Panc1 (cell line): ENCODE measurements at regions not wholly inside any gene's neighbourhood (a gene's known extent, or its start where the extent isn't known, plus 50 kb on each side); places are given as distances from the start of the nearest gene placed in this dataset.

ENCODE experiments used
- ATAC-seq: fragments of 200-7000 bp; cut with Tn5 transposase; 2 replicates; pipeline ENCODE4 v1.9.1; 2020; ENCODE audit warnings: mild to moderate bottlenecking, moderate library complexity
- BruUV-seq: library from RNA; stranded (reverse); fragments of 400-500 nt; replicated peaks from 2 replicates; lab custom pipeline; 2021; lab: Mats Ljungman, UMichigan
- CTCF ChIA-PET: fragments of 300-600 bp; sonication (Branson Sonifier 250); formaldehyde crosslinking; loops from one replicate; lab custom pipeline; 2022; ENCODE audit warnings: antibody characterized with exemption; lab: Charles Lee
- POLR2A ChIA-PET: fragments of 300-600 bp; sonication (Branson Sonifier 250); formaldehyde crosslinking; loops from one replicate; lab custom pipeline; 2022; ENCODE audit warnings: antibody characterized with exemption; lab: Charles Lee
- DNase-seq: peaks from one replicate; pipeline ENCODE4 v3.0.0-alpha.2; 2010; ENCODE audit warnings: low read depth, low spot score
- H3K27ac ChIP-seq: 2 replicates; pipeline ENCODE4 v1.5.1; 2011; ENCODE audit warnings: mild to moderate bottlenecking, low read length, inconsistent platforms
- H3K27me3 ChIP-seq: fragments of 200-500 bp; sonication (Bioruptor generic); 2 replicates; pipeline ENCODE4 v1.6.0; 2014; ENCODE audit warnings: low read length, inconsistent platforms; ENCODE audit not compliant: control insufficient read depth, insufficient read depth
- H3K36me3 ChIP-seq: fragments of 200-500 bp; sonication (Bioruptor generic); 2 replicates; pipeline ENCODE4 v1.5.1; 2014; ENCODE audit warnings: inconsistent platforms, mild to moderate bottlenecking, low read length, moderate library complexity; ENCODE audit not compliant: control insufficient read depth, insufficient read depth
- H3K4me1 ChIP-seq: 2 replicates; pipeline ENCODE4 v1.5.1; 2011; ENCODE audit warnings: inconsistent platforms, mild to moderate bottlenecking, low read length, moderate library complexity; ENCODE audit not compliant: control insufficient read depth, insufficient read depth
- H3K4me3 ChIP-seq, 2 experiments: 2 replicates each; pipeline ENCODE4 v1.5.1; 2011 to 2012; ENCODE audit warnings: low read depth in 2 of 2, low read length in 2 of 2, mild to moderate bottlenecking in 2 of 2, inconsistent platforms in 1 of 2, moderate library complexity in 1 of 2
- H3K9me3 ChIP-seq: fragments of 200-500 bp; sonication (Bioruptor generic); 2 replicates; pipeline ENCODE4 v1.5.1; 2014; ENCODE audit warnings: low read depth, mild to moderate bottlenecking, inconsistent platforms, low read length, moderate library complexity; ENCODE audit not compliant: control insufficient read depth, insufficient read depth
- POLR2AphosphoS5 ChIP-seq: IDR thresholded peaks from 2 replicates; pipeline ENCODE4 v1.6.1; 2012; ENCODE audit warnings: mild to moderate bottlenecking, low read depth, low read length, moderate library complexity
- SIN3A ChIP-seq: IDR thresholded peaks from 2 replicates; pipeline ENCODE4 v1.6.1; 2012; ENCODE audit warnings: low read depth, mild to moderate bottlenecking, low read length, moderate library complexity, borderline replicate concordance; ENCODE audit not compliant: insufficient read depth
- TCF7L2 ChIP-seq: IDR thresholded peaks from 2 replicates; pipeline ENCODE4 v1.6.1; 2011; ENCODE audit warnings: mild to moderate bottlenecking, low read depth, low read length, inconsistent platforms
- in situ Hi-C: cut with HindIII; loops from 2 replicates; pipeline ENCODE4 v1.10.0; 2016; ENCODE audit warnings: low sequenced_read_pairs, low pct_unique_long_range_greater_than_20kb
- intact Hi-C: fragments of 100-400 bp; cut with micrococcal nuclease; formaldehyde crosslinking; loops from one replicate; pipeline ENCODE4 v1.10.0; 2022; ENCODE audit not compliant: unreplicated experiment
- TF ChIP-seq, protein P1 (sequence below): fragments of 450-650 bp; IDR thresholded peaks from 2 replicates; pipeline ENCODE4 v1.5.1; 2017; ENCODE audit warnings: mild to moderate bottlenecking
- TF ChIP-seq, protein P2 (sequence below), 2 experiments: IDR thresholded peaks; 2 replicates each; pipeline ENCODE4 v1.6.1; 2011 to 2012; ENCODE audit warnings: low read depth in 2 of 2, control low read depth in 1 of 2, low read length in 1 of 2, mild to moderate bottlenecking in 1 of 2, moderate library complexity in 1 of 2; ENCODE audit not compliant: insufficient read depth in 1 of 2

DNA sequence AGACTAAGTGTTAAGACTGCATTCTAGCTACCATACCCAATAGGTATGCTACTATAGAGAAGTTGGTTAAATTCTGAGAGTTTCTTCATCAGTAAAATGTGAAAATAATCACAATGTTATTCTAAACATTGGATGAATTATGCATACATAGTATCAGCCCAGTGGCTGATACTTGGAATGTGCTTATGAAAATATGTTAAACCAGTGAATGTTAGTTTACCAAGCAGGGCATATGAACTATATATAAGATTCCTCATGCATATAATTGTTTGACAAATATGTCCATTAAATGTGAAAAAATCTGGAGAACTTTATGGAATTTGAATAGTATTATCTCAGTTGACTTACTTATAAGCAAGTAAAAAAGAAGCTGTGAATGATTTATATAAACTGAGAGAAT is 296.1 kb downstream of the IL15 start:
- BruUV-seq: no TSS peak
- no peaks in the 10 kb centered on the region for H3K27me3 ChIP-seq
- no peaks in the 10 kb centered on the region for H3K36me3 ChIP-seq
- H3K9me3 ChIP-seq: peaks cover 5% of the 10 kb centered on the region; the same call in 1 of the 2 replicates
- H3K4me1 ChIP-seq: no peaks in the 10 kb centered on the region
- TF ChIP-seq, protein P1, sequence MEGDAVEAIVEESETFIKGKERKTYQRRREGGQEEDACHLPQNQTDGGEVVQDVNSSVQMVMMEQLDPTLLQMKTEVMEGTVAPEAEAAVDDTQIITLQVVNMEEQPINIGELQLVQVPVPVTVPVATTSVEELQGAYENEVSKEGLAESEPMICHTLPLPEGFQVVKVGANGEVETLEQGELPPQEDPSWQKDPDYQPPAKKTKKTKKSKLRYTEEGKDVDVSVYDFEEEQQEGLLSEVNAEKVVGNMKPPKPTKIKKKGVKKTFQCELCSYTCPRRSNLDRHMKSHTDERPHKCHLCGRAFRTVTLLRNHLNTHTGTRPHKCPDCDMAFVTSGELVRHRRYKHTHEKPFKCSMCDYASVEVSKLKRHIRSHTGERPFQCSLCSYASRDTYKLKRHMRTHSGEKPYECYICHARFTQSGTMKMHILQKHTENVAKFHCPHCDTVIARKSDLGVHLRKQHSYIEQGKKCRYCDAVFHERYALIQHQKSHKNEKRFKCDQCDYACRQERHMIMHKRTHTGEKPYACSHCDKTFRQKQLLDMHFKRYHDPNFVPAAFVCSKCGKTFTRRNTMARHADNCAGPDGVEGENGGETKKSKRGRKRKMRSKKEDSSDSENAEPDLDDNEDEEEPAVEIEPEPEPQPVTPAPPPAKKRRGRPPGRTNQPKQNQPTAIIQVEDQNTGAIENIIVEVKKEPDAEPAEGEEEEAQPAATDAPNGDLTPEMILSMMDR: no peak
- TF ChIP-seq POLR2AphosphoS5 (no peak), SIN3A (no peak), TCF7L2 (no peak)
- TF ChIP-seq, protein P2, sequence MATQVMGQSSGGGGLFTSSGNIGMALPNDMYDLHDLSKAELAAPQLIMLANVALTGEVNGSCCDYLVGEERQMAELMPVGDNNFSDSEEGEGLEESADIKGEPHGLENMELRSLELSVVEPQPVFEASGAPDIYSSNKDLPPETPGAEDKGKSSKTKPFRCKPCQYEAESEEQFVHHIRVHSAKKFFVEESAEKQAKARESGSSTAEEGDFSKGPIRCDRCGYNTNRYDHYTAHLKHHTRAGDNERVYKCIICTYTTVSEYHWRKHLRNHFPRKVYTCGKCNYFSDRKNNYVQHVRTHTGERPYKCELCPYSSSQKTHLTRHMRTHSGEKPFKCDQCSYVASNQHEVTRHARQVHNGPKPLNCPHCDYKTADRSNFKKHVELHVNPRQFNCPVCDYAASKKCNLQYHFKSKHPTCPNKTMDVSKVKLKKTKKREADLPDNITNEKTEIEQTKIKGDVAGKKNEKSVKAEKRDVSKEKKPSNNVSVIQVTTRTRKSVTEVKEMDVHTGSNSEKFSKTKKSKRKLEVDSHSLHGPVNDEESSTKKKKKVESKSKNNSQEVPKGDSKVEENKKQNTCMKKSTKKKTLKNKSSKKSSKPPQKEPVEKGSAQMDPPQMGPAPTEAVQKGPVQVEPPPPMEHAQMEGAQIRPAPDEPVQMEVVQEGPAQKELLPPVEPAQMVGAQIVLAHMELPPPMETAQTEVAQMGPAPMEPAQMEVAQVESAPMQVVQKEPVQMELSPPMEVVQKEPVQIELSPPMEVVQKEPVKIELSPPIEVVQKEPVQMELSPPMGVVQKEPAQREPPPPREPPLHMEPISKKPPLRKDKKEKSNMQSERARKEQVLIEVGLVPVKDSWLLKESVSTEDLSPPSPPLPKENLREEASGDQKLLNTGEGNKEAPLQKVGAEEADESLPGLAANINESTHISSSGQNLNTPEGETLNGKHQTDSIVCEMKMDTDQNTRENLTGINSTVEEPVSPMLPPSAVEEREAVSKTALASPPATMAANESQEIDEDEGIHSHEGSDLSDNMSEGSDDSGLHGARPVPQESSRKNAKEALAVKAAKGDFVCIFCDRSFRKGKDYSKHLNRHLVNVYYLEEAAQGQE (IDR thresholded peaks at IDR 0.05; ENCODE audit: insufficient read depth in 1 of 2, low read depth in 2 of 2, low read length in 1 of 2): no peak
- no peak overlapping the region for H3K4me3 ChIP-seq
- no peak for DNase-seq
- intact Hi-C loops: no loop called here
- ATAC-seq: no peak
- in situ Hi-C loops: no loop called here
- no peak overlapping the region for H3K27ac ChIP-seq
- ChIA-PET CTCF (no interaction called here), POLR2A (no interaction called here)

DNA sequence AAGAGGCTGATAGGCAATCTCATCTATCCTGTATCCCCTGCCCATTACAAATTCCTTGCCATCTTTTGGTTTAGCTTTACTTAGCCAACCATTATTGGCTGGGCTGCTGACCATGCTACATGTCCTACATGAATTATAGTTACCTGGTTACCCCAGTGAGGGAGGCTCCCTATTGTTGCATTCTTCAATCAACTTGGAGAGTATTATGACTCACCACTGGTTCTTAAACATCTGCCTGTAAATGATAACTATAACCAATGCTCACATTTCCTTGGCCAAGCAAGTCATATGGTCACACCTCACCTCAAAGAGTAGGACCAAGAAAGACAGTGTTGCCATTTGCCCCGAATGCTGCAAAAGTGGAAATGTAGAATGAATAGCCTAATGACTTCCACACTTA is 297.6 kb downstream of the IL15 start:
- intact Hi-C loops (no loop called here), in situ Hi-C loops (no loop called here)
- no TSS peak for BruUV-seq
- H3K9me3 ChIP-seq: peaks cover 5% of the 10 kb centered on the region; the same call in 1 of the 2 replicates
- no peaks in the 10 kb centered on the region for H3K27me3 ChIP-seq
- DNase-seq (no peak), ATAC-seq (no peak)
- TF ChIP-seq POLR2AphosphoS5 (no peak), SIN3A (no peak), TCF7L2 (no peak)
- TF ChIP-seq, protein P2 (IDR thresholded peaks at IDR 0.05; ENCODE audit: insufficient read depth in 1 of 2, low read depth in 2 of 2, low read length in 1 of 2): no peak
- TF ChIP-seq, protein P1: no peak
- ChIA-PET POLR2A (no interaction called here), CTCF (no interaction called here)
- H3K4me1 ChIP-seq: no peaks in the 10 kb centered on the region
- no peaks in the 10 kb centered on the region for H3K36me3 ChIP-seq
- H3K4me3 ChIP-seq: no peak overlapping the region
- H3K27ac ChIP-seq: no peak overlapping the region
